ENCODE measurements at regions not wholly inside any gene's neighbourhood (a gene's known extent, or its start where the extent isn't known, plus 50 kb on each side); places are given as distances from the start of the nearest gene placed in this dataset.
"Not testable (repeated sequence)": the region's sequence is repeated elsewhere in the genome, so short reads cannot be mapped to it uniquely, and the experiment has no call there.

GRCh38 chr2:110311713-110312444 lies 99.5 kb upstream of the MTLN start:
- H3K36me3 ChIP-seq; H3K27me3 ChIP-seq; H3K4me1 ChIP-seq (ENCODE audit: insufficient read depth); H3K4me3 ChIP-seq; H3K9me3 ChIP-seq; DNase-seq; H3K27ac ChIP-seq; intact Hi-C loops (cut with DNase I): not testable (repeated sequence)
- 90 to 99% (median 93%) methylated on average over 3 to 4 of the region's 10 CpGs for WGBS, 3 donors

GRCh38 chr2:110310988-110311475 lies 98.7 kb upstream of the MTLN start:
- H3K4me3 ChIP-seq; intact Hi-C loops (cut with DNase I); H3K4me1 ChIP-seq (ENCODE audit: insufficient read depth); H3K9me3 ChIP-seq; H3K36me3 ChIP-seq; H3K27ac ChIP-seq; H3K27me3 ChIP-seq; DNase-seq: not testable (repeated sequence)

DNA sequence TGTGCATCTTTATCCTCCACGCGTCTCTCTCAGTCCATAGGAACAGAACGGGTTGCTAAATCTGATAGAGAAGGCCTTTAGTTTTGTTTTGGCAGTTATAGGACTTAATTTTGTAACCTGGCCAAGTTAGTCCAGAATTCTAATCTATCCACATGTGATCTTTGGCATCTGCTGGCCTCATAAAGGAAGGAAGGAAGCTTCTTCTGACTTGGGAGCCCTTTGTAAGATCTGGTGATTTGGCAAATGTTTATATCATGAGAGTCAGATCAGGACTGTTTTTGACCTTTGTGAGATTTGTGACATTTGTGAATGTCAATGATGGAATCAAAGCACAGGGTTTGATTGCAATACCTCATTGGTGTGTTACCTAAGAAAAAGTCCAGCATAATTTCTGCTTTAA lies 96.4 kb upstream of the MTLN start:
- H3K27ac ChIP-seq; H3K36me3 ChIP-seq; H3K9me3 ChIP-seq; H3K27me3 ChIP-seq; H3K4me1 ChIP-seq (ENCODE audit: insufficient read depth); intact Hi-C loops (cut with DNase I); DNase-seq; H3K4me3 ChIP-seq: not testable (repeated sequence)
- 75 to 88% methylated on average over 2 to 3 of the region's 3 CpGs; no CpG with 5 or more reads in 1 of the 3 donors for WGBS, 3 donors

GRCh38 chr2:110292807-110293206 lies 80.5 kb upstream of the MTLN start:
- H3K36me3 ChIP-seq; H3K4me3 ChIP-seq; intact Hi-C loops (cut with DNase I); H3K4me1 ChIP-seq (ENCODE audit: insufficient read depth); DNase-seq; H3K27ac ChIP-seq; H3K27me3 ChIP-seq; H3K9me3 ChIP-seq: not testable (repeated sequence)
- WGBS, 3 donors: 43 to 82% (median 71%) methylated on average over 1 to 3 of the region's 4 CpGs

DNA sequence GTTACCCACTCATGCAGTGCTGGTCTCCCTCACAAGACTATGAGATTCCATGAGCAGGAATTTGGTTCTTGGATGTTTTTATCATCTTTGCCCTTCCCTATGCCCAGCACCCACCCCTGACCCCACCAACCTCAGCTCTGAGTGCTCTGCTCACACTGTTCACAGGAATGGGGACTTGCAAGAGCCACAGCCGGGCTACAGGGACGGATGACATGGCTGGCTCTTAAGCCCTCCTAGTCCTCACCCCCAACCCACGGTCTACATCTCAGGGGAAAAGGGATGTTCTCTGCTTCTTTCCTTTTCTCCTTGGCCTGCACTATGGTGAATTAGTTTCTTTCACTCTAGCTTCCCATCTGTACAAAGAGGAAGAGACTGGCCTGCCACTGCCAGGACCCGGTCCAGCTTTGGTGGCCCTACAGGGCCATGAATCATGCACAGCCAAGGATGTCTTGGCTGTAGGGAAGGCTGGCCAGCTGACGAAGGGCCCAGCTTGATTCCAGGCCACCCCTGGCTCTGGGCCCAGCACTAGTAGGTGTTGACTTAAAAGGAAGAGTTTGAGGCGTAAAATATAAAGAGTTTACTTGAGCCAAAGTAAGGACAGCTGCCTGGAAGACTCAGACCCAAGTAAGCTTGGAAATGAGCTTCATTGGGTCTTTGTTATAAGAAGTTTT lies 79.7 kb upstream of the MTLN start:
- WGBS, 3 donors: 77 to 83% (median 78%) methylated on average over 6 of the region's 6 CpGs
- intact Hi-C loops (cut with DNase I); H3K4me1 ChIP-seq (ENCODE audit: insufficient read depth); H3K9me3 ChIP-seq; H3K4me3 ChIP-seq; H3K27ac ChIP-seq; H3K27me3 ChIP-seq; H3K36me3 ChIP-seq; DNase-seq: not testable (repeated sequence)

- no CpG with 5 or more reads among the region's 8 CpGs for WGBS, 3 donors
- DNase-seq; H3K27me3 ChIP-seq; intact Hi-C loops (cut with DNase I); H3K36me3 ChIP-seq; H3K9me3 ChIP-seq; H3K4me3 ChIP-seq; H3K27ac ChIP-seq; H3K4me1 ChIP-seq (ENCODE audit: insufficient read depth): not testable (repeated sequence)
Observed at GRCh38 chr2:110287817-110288216, 75.5 kb upstream of the MTLN start.

DNA sequence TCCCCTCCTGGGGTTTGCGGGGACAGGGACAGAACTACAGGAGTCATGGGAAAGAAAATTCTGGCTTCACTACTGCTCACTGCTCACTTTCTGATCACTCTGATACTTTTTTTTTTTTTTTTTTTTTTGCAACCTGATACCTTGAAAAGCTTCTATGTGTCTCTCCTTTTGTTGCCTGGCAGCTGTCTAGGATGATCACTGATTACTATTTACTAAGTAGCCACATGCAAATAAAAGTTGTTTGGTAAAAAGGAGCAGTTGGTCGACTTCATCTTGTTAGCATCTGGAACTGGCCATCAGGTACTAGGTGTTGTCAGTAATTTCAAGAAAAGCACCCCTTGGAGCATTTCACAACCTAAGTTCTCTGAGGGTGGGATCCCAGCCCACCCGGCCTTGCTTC lies 74.9 kb upstream of the MTLN start:
- H3K27me3 ChIP-seq; H3K4me1 ChIP-seq (ENCODE audit: insufficient read depth); DNase-seq; H3K36me3 ChIP-seq; intact Hi-C loops (cut with DNase I); H3K27ac ChIP-seq; H3K9me3 ChIP-seq; H3K4me3 ChIP-seq: not testable (repeated sequence)
- no CpG with 5 or more reads among the region's 3 CpGs for WGBS, 3 donors

- H3K9me3 ChIP-seq; H3K36me3 ChIP-seq; H3K27ac ChIP-seq; H3K4me3 ChIP-seq; H3K27me3 ChIP-seq; DNase-seq; intact Hi-C loops (cut with DNase I); H3K4me1 ChIP-seq (ENCODE audit: insufficient read depth): not testable (repeated sequence)
- no CpG with 5 or more reads among the region's 8 CpGs for WGBS, 3 donors
Observed at GRCh38 chr2:110285002-110285401, 72.7 kb upstream of the MTLN start.

DNA sequence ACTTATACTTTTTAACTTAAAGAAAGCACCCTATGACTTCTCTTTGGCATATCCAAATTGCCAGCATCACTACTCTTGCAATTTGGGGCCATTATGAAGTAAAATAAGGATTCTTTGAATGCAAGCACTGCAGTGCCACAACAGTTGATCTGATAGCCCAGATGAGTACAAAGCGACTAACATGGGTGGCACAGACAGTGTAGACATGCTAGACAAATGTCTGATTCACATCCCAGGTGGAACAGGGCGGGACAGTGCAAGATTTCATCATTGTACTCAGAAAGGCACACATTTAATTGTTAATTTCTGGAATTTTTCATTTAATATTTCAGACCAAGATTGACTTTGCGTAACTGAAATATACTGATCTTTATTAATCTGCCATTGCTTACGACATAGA lies 68.5 kb upstream of the MTLN start:
- H3K9me3 ChIP-seq; H3K27ac ChIP-seq; H3K27me3 ChIP-seq; intact Hi-C loops (cut with DNase I); H3K4me1 ChIP-seq (ENCODE audit: insufficient read depth); DNase-seq; H3K36me3 ChIP-seq; H3K4me3 ChIP-seq: not testable (repeated sequence)
- WGBS, 3 donors: 83 to 97% (median 87%) methylated on average over 1 to 2 of the region's 4 CpGs

GRCh38 chr2:110277054-110277453 lies 64.7 kb upstream of the MTLN start:
- no CpG with 5 or more reads among the region's 6 CpGs for WGBS, 3 donors
- H3K36me3 ChIP-seq, DNase-seq: not testable (repeated sequence)

DNA sequence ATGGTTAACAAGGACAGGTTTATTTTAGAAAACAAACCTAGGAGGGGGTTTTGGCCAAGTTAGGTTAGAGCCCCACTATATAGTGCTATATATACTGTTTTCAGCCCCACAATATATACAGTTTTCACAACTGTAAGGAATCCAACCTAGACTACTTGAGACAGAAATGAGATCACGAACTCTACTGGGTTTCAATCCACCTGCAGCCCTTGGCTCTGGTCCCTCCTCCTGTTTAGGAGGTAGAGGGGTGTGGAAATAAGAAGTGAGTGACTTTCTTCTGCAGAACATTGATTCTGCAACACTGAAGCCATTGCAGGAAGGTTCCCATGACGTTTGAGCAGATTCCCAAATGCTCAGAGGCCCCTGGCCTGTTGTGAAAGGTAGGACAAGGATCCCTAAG lies 63.7 kb upstream of the MTLN start:
- H3K9me3 ChIP-seq; H3K4me3 ChIP-seq; H3K27ac ChIP-seq; H3K4me1 ChIP-seq (ENCODE audit: insufficient read depth); H3K36me3 ChIP-seq; intact Hi-C loops (cut with DNase I); H3K27me3 ChIP-seq; DNase-seq: not testable (repeated sequence)
- WGBS, 3 donors: 65 to 100% (median 87%) methylated on average over 1 to 2 of the region's 2 CpGs

More at GRCh38 chr2:110277054-110277453, 64.7 kb upstream of the MTLN start:
- H3K9me3 ChIP-seq; H3K4me3 ChIP-seq; H3K27me3 ChIP-seq; H3K27ac ChIP-seq; intact Hi-C loops (cut with DNase I); H3K4me1 ChIP-seq (ENCODE audit: insufficient read depth): not testable (repeated sequence)

DNA sequence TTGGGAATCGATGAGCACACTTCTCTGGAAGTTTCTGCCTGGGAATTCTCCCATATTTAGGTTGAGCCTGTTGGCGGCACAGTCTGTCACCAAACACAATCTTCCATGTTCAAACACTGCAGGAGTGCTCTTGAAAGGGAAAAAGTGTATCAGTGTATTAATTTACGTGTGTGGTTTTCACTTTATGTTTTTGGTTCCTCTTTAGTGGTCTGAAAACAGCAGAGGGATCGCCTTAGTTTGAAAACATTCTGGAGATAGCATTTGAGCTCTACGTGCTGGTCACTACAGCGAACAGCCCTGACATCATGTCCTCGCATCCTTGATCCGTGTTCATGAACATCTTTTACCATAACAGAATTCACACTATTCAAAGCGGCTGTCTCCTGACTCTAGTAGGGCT lies 57.3 kb upstream of the MTLN start:
- 91 to 95% (median 93%) methylated on average over 6 to 9 of the region's 9 CpGs for WGBS, 3 donors
- intact Hi-C loops (cut with DNase I); H3K4me1 ChIP-seq (ENCODE audit: insufficient read depth); H3K4me3 ChIP-seq; H3K36me3 ChIP-seq; H3K9me3 ChIP-seq; H3K27me3 ChIP-seq; DNase-seq; H3K27ac ChIP-seq: not testable (repeated sequence)
